SK-MEL-5 (cell line): ENCODE measurements at regions not wholly inside any gene's neighbourhood (a gene's known extent, or its start where the extent isn't known, plus 50 kb on each side); places are given as distances from the start of the nearest gene placed in this dataset.
A peak's percentile ranks its signal among the peaks of the same experiment; 100 is the strongest.

Source experiments
- DNase-seq: peaks from one replicate; pipeline ENCODE4 v3.0.0-alpha.2; 2016; ENCODE audit warnings: low read depth, low spot score
- in situ Hi-C: cut with HindIII; loops from 2 replicates; pipeline ENCODE4 v1.10.0; 2016; ENCODE audit warnings: low sequenced_read_pairs, high pct_unique_total_duplicates, low pct_unique_long_range_greater_than_20kb

DNA sequence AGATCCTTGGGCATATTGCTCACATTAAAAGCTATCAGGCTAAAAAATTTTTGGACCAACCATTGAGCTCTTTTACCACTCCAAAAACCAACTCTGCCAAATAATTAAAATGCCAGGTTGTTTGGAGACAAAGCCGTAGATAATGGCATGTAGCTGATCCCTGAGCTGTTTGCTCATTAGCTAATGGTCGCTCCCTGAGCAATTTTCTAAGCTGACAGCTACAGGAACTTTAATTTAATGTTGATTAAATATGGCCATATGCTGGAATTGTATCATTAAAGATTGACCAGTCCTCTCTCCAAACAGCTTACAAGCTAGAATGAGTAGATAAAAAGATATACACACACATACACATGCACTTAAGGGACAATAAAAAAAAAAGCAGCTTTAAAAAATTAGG is 216.2 kb upstream of the ARHGAP20 start:
- in situ Hi-C loops: no loop called here
- no peak for DNase-seq

DNA sequence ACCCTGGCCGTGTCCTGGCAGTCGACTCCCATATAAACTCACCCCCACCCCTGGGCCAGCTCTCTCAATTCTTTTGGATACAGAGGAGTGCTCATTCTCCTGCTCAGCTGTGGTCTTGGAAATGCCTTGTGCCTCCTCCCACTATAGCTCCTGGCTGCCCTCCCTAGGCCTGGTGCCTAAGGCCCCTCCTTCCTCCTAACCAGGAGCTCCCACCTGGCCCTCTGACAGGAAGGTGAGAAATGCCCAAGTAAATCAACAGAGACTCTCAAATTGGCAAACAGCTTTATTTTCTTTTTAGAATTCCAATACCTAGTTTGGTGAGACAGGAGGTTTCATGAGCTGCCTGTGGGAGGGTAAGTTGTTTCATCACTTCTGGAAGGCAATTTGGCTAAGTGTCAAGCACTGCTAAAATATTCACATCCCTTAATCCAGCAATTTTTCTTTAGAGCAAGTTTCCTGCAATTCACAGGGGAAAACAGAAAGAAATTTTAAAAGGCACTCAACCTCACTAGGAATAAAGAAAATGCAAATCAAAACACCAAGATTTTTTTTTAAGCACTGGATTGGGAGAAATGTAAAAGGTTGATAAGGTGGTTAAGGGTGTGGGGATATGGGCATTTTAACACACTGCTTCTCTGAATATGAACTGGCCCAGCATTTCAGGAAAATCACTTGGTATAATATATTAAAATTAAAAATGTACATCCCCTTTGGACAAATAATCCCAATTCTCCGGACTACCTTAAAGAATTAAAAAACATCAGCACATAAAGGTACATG is 209.7 kb upstream of the ARHGAP20 start:
- in situ Hi-C loops: no loop called here

DNA sequence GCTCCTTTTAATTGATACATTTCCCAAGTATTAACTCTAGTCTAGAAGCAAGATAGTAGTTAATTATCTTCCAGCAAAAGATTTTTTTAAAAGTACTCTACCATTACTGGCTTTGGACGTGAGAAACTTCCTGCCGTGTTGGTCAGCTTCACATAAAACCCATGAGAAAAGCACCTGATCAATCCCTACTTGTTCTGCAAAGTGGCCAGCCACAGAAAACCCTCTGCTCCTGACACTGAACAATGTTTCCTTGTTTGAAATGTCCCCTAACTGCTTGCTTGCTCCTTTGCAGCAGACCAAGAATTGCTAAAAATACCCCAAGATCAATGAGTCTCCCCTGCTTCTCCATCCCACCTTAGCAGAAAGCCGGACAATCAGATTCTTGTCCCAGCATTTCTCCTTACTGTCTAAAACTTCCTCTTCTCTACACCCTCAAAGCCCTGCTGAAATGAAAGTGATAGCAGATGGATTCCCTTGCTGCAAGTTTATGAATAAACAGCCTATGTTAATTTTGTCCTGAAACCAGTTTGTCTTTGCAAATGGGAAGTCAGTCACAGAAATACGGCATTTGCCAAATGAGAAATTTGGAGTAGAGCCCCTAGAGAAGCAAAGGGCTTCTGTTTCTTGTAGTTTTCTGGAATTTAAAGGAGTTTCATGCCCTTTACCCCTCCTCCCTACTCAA is 207.1 kb upstream of the ARHGAP20 start:
- DNase-seq: peak; percentile 10
- in situ Hi-C loops: no loop called here

More for the DNA sequence above, 209.7 kb upstream of the ARHGAP20 start:
- DNase-seq: no peak

DNA sequence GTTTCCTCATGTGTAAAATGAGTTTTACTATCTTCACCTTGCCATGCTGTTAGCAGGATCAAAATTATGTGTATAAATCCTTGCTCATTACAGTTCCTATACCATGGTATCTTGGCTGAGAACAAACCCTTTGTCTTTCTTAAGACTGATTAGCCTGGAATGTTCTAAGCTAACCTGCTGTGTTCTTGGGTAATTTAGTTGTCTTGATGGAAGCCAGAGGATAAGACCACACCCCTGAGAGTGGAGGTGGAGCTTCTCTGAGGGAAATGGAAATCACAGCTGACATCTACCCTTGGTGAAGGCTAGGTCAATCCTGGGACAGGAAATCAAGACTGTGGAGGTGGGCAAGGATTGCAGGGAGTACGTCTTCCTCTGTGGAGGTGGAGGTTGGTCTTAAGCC is 206.1 kb upstream of the ARHGAP20 start:
- in situ Hi-C loops: no loop called here
- no peak for DNase-seq

DNA sequence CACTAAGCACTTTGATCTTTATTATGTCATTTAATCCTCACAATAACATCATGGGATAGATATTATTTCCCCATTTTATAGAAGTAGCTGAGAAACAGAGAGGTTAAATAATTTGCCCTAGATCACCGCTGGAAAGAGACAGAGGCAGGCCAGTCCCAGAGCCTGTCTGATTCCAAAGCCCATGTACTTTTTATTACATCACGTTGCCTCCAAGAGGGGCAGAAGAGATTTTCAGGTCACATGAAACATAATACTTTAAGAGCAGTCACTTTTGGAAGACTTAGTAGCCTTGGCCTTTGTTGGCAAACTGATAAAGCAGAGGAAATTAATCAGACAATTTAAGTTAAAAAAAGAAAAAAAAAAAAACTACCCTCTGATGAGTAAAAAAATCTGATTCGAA is 200.2 kb upstream of the ARHGAP20 start:
- DNase-seq: no peak
- in situ Hi-C loops: no loop called here

DNA sequence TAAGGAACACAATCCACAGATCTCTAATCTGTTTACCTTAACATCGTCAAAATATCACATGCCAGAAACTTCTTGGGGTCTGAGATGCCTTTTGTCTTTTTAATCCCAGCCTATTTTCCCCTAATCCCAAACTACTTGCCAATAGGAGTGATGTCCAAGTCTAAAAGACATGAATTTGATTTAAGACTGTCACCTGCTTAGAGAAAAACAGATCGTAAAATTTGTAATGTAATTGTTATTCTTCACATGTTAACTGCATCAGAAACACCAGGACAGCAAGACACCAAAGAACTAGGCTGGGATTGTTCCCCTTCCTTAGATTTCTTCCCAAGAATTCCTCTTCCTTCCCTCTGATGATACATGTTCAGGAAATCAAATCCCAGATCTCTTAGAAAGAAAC is 198.1 kb upstream of the ARHGAP20 start:
- in situ Hi-C loops: no loop called here
- no peak for DNase-seq

DNA sequence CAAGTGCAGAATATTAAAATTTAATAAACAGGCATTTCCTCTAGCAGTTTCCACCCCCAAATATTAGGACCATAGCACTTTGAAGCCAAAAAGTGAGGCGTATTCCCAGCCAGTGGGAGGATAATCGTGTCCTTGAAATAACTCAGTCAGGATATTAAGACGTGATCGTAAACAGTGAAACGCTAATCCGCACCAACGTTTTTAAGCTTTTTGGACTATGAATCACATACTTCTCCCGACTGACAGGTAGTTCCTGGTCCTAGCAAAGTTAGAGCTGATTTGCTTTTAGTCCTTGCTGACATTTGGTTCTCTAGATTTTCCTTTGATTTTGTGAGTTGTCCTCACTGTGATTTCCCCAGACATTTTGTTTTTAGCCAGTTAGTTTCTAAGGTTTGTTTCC is 197.1 kb upstream of the ARHGAP20 start:
- in situ Hi-C loops: no loop called here
- DNase-seq: no peak

DNA sequence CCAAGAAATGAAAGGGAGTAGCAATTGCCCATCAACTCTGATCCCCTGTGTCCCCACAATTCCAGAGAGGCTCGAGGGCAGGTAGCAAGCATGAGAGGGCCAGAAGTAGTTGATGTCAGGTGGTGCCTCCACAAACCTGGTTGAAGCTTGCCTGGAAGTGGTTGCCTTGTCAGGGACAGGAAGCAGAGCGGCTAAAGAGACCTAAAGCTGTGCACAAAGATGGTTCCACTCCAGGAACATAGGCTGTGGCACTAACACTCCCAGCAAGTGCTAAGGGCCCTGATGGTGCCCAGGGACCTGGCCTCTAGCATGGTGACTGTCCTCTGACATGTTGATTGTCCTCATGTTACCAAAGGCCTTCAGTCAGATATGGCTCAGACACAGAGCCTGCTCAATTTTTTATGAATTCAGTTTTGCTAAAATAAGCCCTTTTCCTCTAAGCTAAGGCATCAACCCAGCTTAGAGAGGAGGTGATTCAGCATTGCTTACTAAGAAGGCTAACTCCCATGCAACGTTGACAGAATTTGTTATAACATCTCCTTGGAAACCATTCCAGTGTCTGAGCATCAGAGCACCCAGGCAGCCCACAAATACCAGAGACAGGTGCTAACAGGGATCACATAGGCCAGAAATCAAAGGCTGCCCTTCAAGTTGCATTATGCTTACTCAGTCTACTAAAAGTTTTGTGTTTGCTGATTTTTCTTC is 196.3 kb upstream of the ARHGAP20 start:
- no peak for DNase-seq
- in situ Hi-C loops: no loop called here

DNA sequence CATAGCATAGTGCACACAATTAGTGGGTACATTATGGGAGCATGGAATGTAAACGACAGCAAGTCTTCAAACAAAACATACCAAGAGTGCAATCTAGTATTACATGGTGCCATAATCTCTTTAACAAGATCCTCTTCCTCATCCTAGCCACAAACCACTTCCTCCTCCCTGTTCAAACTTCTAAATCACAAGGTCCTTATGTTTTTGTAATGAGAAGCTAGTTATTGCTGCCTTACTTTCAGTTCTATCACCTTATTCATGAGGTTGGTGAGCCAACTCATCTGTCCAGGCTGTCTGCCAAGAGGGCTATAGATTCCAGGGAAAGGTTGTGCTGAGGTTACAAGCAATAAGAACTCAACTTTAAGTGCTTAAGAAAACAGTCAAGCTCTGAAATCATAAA is 195.4 kb upstream of the ARHGAP20 start:
- no peak for DNase-seq
- in situ Hi-C loops: no loop called here

DNA sequence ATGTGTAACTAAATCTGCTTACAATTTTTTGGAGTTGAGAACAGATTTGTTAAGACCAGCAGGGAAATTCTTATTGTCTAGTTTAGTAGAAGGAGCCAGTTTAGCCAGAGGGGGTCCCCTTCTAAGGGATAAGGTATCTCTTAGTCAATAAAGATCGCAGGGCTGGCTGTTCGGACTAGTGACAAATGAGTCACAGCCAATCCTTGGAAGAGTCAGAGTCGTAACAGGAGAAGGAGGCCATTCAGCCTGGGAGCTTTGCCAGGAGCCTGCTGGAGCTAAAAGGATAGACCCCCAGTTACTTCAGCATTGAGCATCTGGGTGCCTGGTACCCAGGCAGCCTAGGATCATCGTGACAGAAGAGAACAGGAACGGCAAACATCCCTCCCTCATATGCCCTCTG is 191.6 kb upstream of the ARHGAP20 start:
- in situ Hi-C loops: no loop called here
- DNase-seq: no peak

DNA sequence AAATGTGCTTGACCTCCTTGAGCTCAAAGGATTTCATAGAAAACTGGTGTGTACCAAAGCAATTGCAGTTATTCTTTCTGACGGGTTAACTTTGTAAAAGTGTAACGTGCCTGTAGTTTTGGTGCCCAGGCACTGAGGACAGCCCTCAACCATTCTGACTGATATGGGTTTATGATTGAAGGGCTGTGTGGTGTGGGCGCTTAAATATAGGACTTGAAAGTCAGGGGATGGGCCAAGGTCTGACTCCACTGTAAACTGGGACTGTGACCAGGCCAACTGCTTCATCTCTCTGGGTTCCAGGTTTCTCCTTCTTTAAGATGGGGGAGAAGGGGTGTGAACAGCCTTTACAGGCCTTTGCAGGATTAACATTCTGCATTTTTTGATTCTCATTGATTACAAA is 191.1 kb upstream of the ARHGAP20 start:
- in situ Hi-C loops: no loop called here
- DNase-seq: no peak

DNA sequence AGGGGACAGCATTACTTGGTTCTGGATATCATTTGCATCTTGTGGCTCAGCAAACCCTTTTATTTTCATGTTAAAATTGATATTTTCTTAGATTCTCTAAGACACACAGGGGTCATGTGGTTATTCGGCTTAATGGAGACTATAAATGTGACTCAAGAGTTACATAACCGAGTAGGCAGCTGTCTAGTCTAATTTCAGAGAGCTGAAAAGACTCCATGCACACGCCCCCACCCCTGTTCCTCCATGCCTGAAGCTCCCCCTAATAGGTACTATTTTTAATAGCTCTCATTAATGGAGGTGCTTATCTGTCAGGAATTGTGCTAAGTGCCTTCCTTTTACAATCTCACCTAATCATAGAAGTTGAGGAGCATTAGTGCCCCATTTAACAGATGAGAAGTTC is 189.2 kb upstream of the ARHGAP20 start:
- no peak for DNase-seq

DNA sequence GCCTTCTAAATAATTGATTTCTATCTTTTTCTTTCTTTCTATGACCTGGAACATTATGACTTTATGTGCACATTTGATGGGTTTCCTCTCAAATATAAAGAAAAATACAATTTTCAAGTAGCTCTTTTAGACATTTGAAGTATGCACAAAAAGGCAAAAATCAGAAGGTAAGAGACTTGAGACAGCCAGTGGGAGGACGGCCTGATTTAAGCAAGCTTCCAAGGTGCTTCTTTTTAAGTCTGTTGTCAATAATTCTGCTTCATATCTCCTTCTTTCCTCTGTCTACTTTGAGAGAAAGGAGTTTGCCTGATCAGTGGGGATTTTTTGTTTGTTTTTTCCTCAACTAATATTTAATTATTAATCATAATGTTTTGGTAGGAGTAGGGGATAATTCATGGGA is 188.2 kb upstream of the ARHGAP20 start:
- DNase-seq: no peak
- in situ Hi-C loops: no loop called here

More for the DNA sequence above, 189.2 kb upstream of the ARHGAP20 start:
- in situ Hi-C loops: no loop called here

DNA sequence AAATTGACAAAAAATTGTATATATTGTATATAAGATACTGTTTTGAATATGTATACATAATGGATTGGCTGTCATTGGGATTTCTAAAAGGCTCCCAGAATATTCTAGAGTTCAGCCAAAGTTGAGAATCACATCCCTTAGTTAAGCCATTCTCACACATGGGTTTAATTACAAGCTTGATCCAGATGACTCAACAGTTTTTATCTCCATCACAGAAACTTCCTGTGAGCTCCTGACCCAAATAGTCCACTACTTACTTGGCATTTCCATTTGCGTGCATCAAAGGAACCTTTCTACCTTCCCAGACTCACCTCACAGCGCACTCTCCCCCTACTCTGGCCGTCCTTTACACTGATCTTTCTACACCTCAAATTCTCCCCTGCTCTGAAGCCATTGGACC is 184.8 kb upstream of the ARHGAP20 start:
- in situ Hi-C loops: no loop called here
- no peak for DNase-seq

DNA sequence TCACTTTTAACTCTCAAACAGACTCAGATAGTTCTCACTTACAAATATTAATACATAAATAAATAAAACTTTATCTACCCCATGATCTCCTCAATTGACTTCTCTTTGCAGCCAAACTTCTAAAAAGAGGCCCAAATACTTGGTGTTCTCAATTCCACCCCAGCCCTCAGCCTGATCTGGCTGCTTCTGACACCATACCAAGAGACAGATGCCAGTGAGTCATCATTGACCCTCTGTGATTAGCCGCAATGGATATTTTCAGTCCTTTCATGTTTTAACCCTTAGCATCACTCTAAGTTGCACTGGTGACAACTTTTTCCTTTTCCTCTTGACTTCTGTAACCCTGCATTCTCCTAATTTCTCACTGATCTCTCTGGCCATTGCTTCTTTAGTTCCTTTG is 184.1 kb upstream of the ARHGAP20 start:
- no peak for DNase-seq
- in situ Hi-C loops: no loop called here

DNA sequence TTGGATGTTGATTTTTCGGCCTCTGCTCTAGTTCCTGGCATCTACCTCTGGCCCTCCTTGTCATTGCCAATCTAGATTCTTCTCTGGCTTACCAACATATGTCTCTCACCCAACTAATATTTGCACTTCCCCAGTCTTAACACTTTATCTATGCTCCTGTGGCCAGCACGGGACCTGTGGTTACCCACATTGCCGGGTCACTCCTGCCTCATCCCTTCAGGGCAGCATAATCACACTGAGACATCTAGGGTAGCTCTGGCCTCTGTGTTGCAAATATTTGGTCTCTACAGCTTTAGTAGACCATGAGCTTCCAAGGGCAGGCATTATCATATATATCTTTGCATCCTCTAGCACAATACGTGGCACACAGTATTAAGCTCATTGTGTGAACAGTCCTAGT is 182.0 kb upstream of the ARHGAP20 start:
- in situ Hi-C loops: no loop called here
- DNase-seq: no peak

DNA sequence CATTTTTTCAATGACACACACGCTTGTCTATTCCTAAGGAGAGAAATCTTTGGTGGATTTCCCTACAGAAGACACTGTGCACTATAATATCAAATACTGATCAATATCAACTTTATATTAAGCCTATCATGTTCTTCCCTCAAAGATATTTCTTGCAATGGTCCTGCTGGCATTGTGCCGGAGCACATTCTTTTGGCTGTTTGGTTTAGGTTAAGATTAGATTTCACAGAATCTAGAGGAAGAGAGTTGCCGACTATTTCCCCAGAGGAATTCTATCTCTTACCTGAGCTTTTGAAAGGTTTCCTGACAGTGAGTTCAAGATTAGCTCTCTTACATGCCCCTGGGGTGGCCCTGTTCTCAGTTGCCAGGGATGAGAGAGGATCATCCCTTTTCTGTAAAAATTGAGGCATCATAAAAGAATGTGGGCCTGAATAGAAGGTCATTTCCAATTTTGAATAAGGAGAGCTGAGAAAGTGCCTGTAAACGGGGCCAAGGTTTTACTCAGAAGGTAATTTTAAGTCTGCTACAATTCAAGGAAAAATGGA is 180.6 kb upstream of the ARHGAP20 start:
- no peak for DNase-seq
- in situ Hi-C loops: no loop called here

DNA sequence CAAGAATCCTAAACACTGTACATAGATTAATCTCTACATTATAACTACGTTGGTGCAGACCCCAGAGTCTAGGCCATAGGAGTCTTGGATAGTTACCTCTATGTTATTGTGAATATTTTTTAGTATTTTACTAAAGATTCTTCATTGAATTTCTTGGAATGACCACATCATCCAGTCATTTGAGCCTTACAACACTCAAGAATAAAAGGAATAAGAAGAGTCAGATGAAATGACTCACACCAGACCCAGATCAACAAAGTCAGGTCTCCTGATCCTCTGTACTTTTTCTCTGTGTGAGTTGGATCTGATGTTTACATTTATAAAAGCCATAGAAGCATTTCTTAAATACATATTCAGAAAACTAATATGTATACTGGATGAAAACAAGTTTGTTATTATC is 179.2 kb upstream of the ARHGAP20 start:
- in situ Hi-C loops: no loop called here
- no peak for DNase-seq
